Esophagus muscularis mucosa (tissue), 3 donors: ENCODE measurements at regions not wholly inside any gene's neighbourhood (a gene's known extent, or its start where the extent isn't known, plus 50 kb on each side); places are given as distances from the start of the nearest gene placed in this dataset.

ENCODE experiments used
- POLR2A ChIP-seq: fragments of 450-650 bp; IDR thresholded peaks from one replicate; pipeline ENCODE4 v1.6.1; 2017; ENCODE audit warnings: antibody characterized with exemption, moderate library complexity, mild to moderate bottlenecking, low read depth
- POLR2AphosphoS5 ChIP-seq, 2 donors: sonication (generic); formaldehyde crosslinking; IDR thresholded peaks; one replicate each; pipeline ENCODE4 v1.6.1; 2017; ENCODE audit warnings: antibody characterized with exemption in 2 of 2
- TF ChIP-seq, protein P1 (sequence below), 3 experiments: fragments of 200-600 bp in 2 of 3; fragments of 450-650 bp in 1 of 3; sonication (generic) in 2 of 3; IDR thresholded peaks; one replicate each; pipeline ENCODE4 v1.5.1; 2017 to 2019; ENCODE audit warnings: antibody characterized with exemption in 3 of 3, mild to moderate bottlenecking in 2 of 3, moderate library complexity in 1 of 3

DNA sequence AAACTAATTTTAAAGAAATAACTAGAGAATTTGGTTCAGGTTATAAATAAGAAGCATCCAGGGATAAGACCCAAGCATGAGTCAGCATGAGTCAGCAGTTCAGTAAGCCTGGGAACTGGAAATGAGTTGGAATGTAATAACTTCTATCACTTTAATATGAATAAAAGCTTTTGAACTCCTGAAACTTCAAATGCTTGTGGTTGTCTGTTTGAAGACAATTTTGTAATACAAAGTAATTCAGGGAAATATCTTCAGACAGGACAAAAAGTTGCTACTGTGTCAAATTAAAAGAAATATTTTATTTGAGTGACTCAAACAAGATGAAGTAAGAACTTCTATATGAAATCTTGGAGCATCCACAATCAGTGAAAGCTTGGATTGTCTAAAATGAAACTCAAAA, 331.2 kb upstream of the DAB2 start:
- TF ChIP-seq, protein P1, sequence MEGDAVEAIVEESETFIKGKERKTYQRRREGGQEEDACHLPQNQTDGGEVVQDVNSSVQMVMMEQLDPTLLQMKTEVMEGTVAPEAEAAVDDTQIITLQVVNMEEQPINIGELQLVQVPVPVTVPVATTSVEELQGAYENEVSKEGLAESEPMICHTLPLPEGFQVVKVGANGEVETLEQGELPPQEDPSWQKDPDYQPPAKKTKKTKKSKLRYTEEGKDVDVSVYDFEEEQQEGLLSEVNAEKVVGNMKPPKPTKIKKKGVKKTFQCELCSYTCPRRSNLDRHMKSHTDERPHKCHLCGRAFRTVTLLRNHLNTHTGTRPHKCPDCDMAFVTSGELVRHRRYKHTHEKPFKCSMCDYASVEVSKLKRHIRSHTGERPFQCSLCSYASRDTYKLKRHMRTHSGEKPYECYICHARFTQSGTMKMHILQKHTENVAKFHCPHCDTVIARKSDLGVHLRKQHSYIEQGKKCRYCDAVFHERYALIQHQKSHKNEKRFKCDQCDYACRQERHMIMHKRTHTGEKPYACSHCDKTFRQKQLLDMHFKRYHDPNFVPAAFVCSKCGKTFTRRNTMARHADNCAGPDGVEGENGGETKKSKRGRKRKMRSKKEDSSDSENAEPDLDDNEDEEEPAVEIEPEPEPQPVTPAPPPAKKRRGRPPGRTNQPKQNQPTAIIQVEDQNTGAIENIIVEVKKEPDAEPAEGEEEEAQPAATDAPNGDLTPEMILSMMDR (IDR thresholded peaks at IDR 0.05): no peak
- TF ChIP-seq POLR2AphosphoS5 (IDR thresholded peaks at IDR 0.05): no peak
- TF ChIP-seq POLR2A: no peak
